ENCODE measurements at regions not wholly inside any gene's neighbourhood (a gene's known extent, or its start where the extent isn't known, plus 50 kb on each side); places are given as distances from the start of the nearest gene placed in this dataset.

DNA sequence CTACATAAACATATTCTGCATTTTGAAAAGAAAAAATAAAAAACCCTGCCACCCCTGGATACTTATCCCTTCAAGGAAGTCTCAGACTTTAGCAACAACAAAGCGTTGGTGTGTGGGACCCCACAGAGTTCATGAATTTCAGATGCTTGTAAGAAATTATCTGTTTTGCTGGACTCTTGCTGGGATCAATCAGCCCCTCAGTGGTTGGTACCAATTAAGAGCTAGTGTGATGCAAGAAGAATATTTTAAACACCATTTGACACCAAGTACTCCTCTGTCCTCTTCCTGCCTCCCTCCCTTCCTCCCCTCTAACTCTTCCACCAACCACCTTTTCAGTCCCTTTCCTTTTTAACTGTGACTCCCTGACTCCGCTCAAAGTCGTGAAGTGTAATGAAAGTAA is 51.5 kb downstream of the SST start:
- no peaks in the 10 kb centered on the region for H3K36me3 ChIP-seq
- no peak for DNase-seq
- no peak overlapping the region for H3K4me3 ChIP-seq (ENCODE audit: low read depth, low read length)
- no peaks in the 10 kb centered on the region for H3K4me1 ChIP-seq
- H3K27me3 ChIP-seq: peaks cover 6% of the 10 kb centered on the region; the same call in 1 of the 2 replicates
- TF ChIP-seq, protein P1, sequence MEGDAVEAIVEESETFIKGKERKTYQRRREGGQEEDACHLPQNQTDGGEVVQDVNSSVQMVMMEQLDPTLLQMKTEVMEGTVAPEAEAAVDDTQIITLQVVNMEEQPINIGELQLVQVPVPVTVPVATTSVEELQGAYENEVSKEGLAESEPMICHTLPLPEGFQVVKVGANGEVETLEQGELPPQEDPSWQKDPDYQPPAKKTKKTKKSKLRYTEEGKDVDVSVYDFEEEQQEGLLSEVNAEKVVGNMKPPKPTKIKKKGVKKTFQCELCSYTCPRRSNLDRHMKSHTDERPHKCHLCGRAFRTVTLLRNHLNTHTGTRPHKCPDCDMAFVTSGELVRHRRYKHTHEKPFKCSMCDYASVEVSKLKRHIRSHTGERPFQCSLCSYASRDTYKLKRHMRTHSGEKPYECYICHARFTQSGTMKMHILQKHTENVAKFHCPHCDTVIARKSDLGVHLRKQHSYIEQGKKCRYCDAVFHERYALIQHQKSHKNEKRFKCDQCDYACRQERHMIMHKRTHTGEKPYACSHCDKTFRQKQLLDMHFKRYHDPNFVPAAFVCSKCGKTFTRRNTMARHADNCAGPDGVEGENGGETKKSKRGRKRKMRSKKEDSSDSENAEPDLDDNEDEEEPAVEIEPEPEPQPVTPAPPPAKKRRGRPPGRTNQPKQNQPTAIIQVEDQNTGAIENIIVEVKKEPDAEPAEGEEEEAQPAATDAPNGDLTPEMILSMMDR (IDR thresholded peaks at IDR 0.05; ENCODE audit: low read depth, low read length): no peak
- H3K9me3 ChIP-seq: no peaks in the 10 kb centered on the region

DNA sequence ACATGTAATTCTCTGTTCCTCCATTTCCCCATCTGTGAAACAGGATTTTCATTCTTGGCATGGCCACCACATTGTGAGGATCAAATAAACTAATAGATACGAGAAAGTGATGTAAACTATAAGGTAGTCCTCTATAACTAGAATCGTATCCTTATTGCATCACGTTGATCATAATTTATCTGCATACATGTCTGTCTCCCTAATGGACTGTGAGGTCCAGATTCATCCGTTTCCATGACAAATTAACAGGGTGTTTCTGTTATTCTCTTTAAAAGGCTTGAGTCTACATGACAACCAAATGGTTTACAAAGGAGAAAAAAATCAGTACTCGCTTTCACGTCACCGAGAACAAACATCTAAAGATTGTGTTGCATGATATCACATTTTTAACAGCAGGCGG is 53.0 kb downstream of the SST start:
- Histone ChIP-seq H3K27me3 (peaks cover 6% of the 10 kb centered on the region; the same call in 1 of the 2 replicates), H3K4me3 (ENCODE audit: low read depth, low read length) (no peak overlapping the region), H3K9me3 (no peaks in the 10 kb centered on the region), H3K36me3 (no peaks in the 10 kb centered on the region), H3K4me1 (no peaks in the 10 kb centered on the region)
- no peak for DNase-seq
- TF ChIP-seq, protein P1 (IDR thresholded peaks at IDR 0.05; ENCODE audit: low read depth, low read length): no peak

DNA sequence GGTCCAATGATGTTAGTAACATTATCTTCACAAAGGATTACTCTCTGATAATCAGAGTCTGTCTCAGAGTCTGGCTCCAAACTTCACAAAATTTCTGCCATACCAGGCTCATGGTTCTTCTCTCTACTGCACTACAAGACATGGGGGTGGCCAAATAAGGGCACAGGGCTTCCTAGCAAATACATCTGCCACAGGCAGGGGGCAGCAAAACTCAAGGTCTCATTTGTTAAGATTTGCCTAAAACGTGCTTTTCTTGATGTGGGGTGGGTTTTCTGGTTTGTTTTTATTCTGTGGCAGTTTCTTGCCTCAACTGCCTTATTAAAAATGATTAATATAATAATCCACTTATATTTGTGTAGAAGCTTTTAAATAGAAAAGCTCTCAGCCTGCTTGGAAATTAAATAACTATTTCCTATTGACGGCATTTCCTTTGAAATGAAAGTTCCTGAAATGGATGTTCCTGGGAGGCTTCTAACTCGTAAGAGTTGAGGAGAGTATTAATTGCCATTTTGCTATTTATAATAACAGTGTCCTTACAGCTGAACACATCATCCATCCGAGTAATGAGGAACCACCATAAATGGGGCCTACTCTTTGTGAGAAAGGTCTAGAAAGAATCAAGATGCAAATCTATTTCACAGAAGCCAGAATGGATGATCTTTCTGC is 53.8 kb downstream of the SST start:
- TF ChIP-seq, protein P1 (IDR thresholded peaks at IDR 0.05; ENCODE audit: low read depth, low read length): peak; percentile 84
- Histone ChIP-seq H3K4me1 (no peaks in the 10 kb centered on the region), H3K4me3 (ENCODE audit: low read depth, low read length) (no peak overlapping the region), H3K9me3 (no peaks in the 10 kb centered on the region), H3K36me3 (no peaks in the 10 kb centered on the region), H3K27me3 (no peaks in the 10 kb centered on the region; the same call in 1 of the 2 replicates)
- peak; percentile 62 for DNase-seq

DNA sequence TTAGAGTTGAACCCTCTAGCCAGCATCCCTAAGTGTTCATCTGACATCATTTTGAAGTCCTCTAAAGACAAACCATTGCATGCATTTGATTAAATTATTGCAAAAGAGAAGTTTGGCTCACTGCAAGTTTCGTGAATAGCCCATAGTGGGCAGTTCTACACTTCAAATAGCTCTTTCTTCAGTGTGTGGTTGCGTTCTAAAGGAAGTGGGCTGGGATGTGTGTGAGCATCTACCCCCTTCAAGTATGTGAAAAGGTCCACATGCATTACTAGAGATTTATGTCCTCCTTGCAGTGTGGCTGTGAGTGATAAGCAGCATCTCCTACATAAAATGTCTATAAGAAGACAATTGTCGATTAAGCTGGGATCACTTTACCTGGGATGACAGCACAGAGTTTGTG is 54.6 kb downstream of the SST start:
- no peaks in the 10 kb centered on the region; the same call in 1 of the 2 replicates for H3K27me3 ChIP-seq
- no peak overlapping the region for H3K4me3 ChIP-seq (ENCODE audit: low read depth, low read length)
- no peak for DNase-seq

DNA sequence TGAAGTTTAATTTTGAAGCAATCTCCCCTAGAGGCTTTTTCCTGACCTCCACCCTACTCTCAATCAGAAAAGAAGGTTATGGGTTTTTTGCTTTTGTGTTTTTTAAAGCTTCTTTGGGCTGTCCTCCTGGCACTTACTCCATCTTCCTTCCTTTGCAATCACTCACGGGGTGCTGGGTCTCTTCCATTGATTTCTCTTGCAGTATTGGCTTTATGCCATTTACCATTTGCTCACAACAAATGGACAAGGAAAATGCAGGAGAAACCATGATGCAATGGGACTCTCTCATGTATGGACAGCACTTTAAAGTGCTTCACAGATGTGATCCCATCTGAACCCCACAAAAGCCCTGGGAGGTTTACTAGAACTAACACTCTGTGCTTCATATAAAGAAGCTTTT is 57.5 kb downstream of the SST start:
- TF ChIP-seq, protein P1 (IDR thresholded peaks at IDR 0.05; ENCODE audit: low read depth, low read length): no peak
- Histone ChIP-seq H3K4me3 (ENCODE audit: low read depth, low read length) (no peak overlapping the region), H3K36me3 (no peaks in the 10 kb centered on the region), H3K27me3 (no peaks in the 10 kb centered on the region; the same call in 1 of the 2 replicates), H3K9me3 (no peaks in the 10 kb centered on the region), H3K4me1 (no peaks in the 10 kb centered on the region)
- DNase-seq: no peak

More for the DNA sequence above, 54.6 kb downstream of the SST start:
- H3K36me3 ChIP-seq: no peaks in the 10 kb centered on the region
- no peaks in the 10 kb centered on the region for H3K4me1 ChIP-seq
- TF ChIP-seq, protein P1 (IDR thresholded peaks at IDR 0.05; ENCODE audit: low read depth, low read length): no peak
- no peaks in the 10 kb centered on the region for H3K9me3 ChIP-seq

DNA sequence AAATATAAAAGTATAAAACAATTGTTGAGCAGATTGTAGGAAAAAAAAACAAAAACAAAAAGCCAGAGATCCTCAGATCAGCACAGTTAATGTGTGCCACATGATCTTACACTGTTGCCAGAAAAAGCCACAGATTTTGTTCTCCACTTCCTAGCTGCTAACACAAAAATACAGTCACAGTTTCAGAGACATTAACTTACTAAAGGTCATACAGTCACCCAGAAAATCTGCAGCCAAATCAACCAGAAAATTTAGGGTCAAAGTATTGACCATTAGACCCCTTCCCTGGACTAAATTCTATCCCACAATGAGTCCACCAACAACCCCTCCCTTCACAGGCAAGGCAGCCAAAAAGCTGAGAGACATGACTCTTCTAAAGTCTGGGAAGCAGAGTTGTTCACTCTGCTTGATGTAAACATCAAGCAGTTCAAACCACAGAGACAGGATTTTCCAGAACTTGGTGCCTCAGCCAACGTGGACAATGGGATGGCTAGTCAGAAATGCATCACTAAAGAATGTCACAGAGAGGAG is 59.1 kb downstream of the SST start:
- H3K27me3 ChIP-seq: no peaks in the 10 kb centered on the region; the same call in 1 of the 2 replicates
- H3K4me3 ChIP-seq (ENCODE audit: low read depth, low read length): no peak overlapping the region
- no peaks in the 10 kb centered on the region for H3K36me3 ChIP-seq
- TF ChIP-seq, protein P1 (IDR thresholded peaks at IDR 0.05; ENCODE audit: low read depth, low read length): no peak
- H3K9me3 ChIP-seq: no peaks in the 10 kb centered on the region
- H3K4me1 ChIP-seq: no peaks in the 10 kb centered on the region
- DNase-seq: no peak
